ENCODE measurements at regions not wholly inside any gene's neighbourhood (a gene's known extent, or its start where the extent isn't known, plus 50 kb on each side); places are given as distances from the start of the nearest gene placed in this dataset.

DNA sequence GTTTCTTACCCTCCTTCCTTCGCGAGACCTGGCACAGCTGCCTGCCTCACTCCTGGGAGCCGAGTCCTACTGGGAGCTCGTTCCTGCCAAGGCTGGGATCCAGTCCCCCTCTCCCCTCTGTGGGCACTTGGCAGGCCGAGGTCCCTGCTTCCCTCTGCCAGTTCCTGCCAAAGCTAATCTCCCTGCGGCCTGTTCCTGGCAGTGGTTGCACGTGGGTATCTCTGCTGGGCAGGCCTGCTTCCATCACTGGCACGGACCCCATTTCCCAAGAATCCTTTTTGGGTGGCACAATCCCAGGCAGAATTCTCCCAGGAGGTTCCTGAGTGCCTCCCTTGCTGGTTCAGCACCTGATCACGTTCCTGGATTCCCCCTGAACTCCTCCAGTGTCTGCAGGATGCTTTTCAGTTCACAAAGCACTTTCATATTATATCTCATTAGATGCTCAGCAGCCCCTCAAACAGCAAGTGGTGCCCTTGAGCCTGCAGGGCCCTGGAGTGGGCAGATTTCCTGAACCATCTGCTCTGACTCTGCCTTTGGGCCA is 96.5 kb downstream of the RRM1 start:
- Mint-ChIP-seq H3K4me3 (no peak overlapping the region), H3K36me3 (no peaks in the 10 kb centered on the region), H3K27ac (no peak overlapping the region), H3K9me3 (peaks cover 0 to 4% (median 0%) of the 10 kb centered on the region in 7 donors), H3K4me1 (peaks cover 4% of the 10 kb centered on the region), H3K27me3 (ENCODE audit: low read depth in 3 of 3) (peaks cover 4 to 19% (median 9%) of the 10 kb centered on the region in 3 donors)
- Histone ChIP-seq H3K4me3 (replicated peaks in 1 of 3; ENCODE audit: low read depth in 2 of 3, low read length in 3 of 3) (no peak overlapping the region), H2AFZ (ENCODE audit: insufficient read depth, low read depth, low read length, poor library complexity, severe bottlenecking) (no peak overlapping the region), H3K27me3 (ENCODE audit: control insufficient read depth in 2 of 2, insufficient read depth in 2 of 2, low read length in 2 of 2) (no peaks in the 10 kb centered on the region), H3K27ac (ENCODE audit: low read depth in 1 of 2, low read length in 2 of 2) (no peak overlapping the region), H3K9ac (ENCODE audit: insufficient read depth, low read length, poor library complexity, severe bottlenecking) (no peak overlapping the region), H3K4me2 (replicated peaks; ENCODE audit: extremely low read depth, low read length, poor library complexity, severe bottlenecking) (no peak overlapping the region), H3K4me1 (ENCODE audit: control insufficient read depth in 1 of 2, insufficient read depth in 2 of 2, low read length in 2 of 2) (peaks cover 6 to 10% of the 10 kb centered on the region in 2 donors), H3K9me3 (replicated peaks in 1 of 2; ENCODE audit: control insufficient read depth in 1 of 2, insufficient read depth in 1 of 2, low read length in 2 of 2) (no peaks in the 10 kb centered on the region), H3K79me2 (ENCODE audit: insufficient read depth, low read length) (no peaks in the 10 kb centered on the region), H3K36me3 (replicated peaks in 1 of 2; ENCODE audit: control insufficient read depth in 1 of 2, insufficient read depth in 2 of 2, low read length in 2 of 2) (no peaks in the 10 kb centered on the region), H4K20me1 (ENCODE audit: insufficient read depth, low read length) (no peaks in the 10 kb centered on the region)
- no peak for TF ChIP-seq CTCF (IDR thresholded peaks at IDR 0.05)
- DNase-seq = no peak
- 84% methylated on average over 9 of the region's 9 CpGs for WGBS (ENCODE audit: insufficient coverage)
- intact Hi-C loops (cut with micrococcal nuclease) = no loop called here

DNA sequence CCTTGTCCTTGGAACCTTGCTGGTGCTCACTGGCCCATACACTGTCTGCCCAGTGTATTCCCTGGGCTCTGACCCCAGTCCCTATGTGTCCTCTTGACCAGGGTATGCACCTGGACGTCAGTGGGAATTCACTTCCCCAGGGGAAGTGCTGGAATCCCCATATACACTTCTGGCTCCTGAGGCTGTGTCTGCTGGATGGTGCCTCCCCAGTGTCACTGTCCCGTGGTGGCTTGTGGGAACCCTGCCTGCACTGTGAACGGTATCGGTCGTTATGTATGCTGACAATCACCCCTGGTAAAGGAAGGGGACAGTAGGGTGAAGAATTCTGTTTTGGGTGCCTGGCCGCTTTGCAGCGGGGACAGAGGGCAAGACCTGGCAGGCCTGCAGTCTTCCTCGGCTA is 95.9 kb downstream of the RRM1 start:
- H3K79me2 ChIP-seq (ENCODE audit: insufficient read depth, low read length) = no peaks in the 10 kb centered on the region
- H3K9me3 Mint-ChIP-seq = peaks cover 0 to 4% (median 0%) of the 10 kb centered on the region in 7 donors
- no peaks in the 10 kb centered on the region for H3K36me3 ChIP-seq (replicated peaks in 1 of 2; ENCODE audit: control insufficient read depth in 1 of 2, insufficient read depth in 2 of 2, low read length in 2 of 2)
- no peak overlapping the region for H2AFZ ChIP-seq (ENCODE audit: insufficient read depth, low read depth, low read length, poor library complexity, severe bottlenecking)
- 91% methylated on average over 7 of the region's 8 CpGs for WGBS (ENCODE audit: insufficient coverage)
- no peak for DNase-seq
- no peak overlapping the region for H3K27ac ChIP-seq (ENCODE audit: low read depth in 1 of 2, low read length in 2 of 2)
- TF ChIP-seq CTCF (IDR thresholded peaks at IDR 0.05) = no peak
- peaks cover 4% of the 10 kb centered on the region for H3K4me1 Mint-ChIP-seq
- H3K9me3 ChIP-seq (replicated peaks in 1 of 2; ENCODE audit: control insufficient read depth in 1 of 2, insufficient read depth in 1 of 2, low read length in 2 of 2) = no peaks in the 10 kb centered on the region
- H3K4me2 ChIP-seq (replicated peaks; ENCODE audit: extremely low read depth, low read length, poor library complexity, severe bottlenecking) = no peak overlapping the region
- intact Hi-C loops (cut with micrococcal nuclease) = no loop called here
- H3K27me3 Mint-ChIP-seq (ENCODE audit: low read depth in 3 of 3) = peaks cover 4 to 19% (median 9%) of the 10 kb centered on the region in 3 donors
- H3K4me1 ChIP-seq (ENCODE audit: control insufficient read depth in 1 of 2, insufficient read depth in 2 of 2, low read length in 2 of 2) = peaks cover 6 to 10% of the 10 kb centered on the region in 2 donors
- no peak overlapping the region for H3K4me3 ChIP-seq (replicated peaks in 1 of 3; ENCODE audit: low read depth in 2 of 3, low read length in 3 of 3)
- H3K36me3 Mint-ChIP-seq = no peaks in the 10 kb centered on the region
- H4K20me1 ChIP-seq (ENCODE audit: insufficient read depth, low read length) = no peaks in the 10 kb centered on the region
- H3K9ac ChIP-seq (ENCODE audit: insufficient read depth, low read length, poor library complexity, severe bottlenecking) = no peak overlapping the region
- no peaks in the 10 kb centered on the region for H3K27me3 ChIP-seq (ENCODE audit: control insufficient read depth in 2 of 2, insufficient read depth in 2 of 2, low read length in 2 of 2)
- H3K4me3 Mint-ChIP-seq = no peak overlapping the region
- peak overlapping the region in 1 of 7 donors; percentile 37 for H3K27ac Mint-ChIP-seq
